GM21576 (cell line): ENCODE measurements at regions not wholly inside any gene's neighbourhood (a gene's known extent, or its start where the extent isn't known, plus 50 kb on each side); places are given as distances from the start of the nearest gene placed in this dataset.
A peak's percentile ranks its signal among the peaks of the same experiment; 100 is the strongest.
"Not testable (repeated sequence)": the region's sequence is repeated elsewhere in the genome, so short reads cannot be mapped to it uniquely, and the experiment has no call there.

Experiments
- ATAC-seq: cut with Tn5 transposase; IDR thresholded peaks from one replicate; pipeline ENCODE4 v1.9.1; 2021; ENCODE audit warnings: mild to moderate bottlenecking, moderate library complexity; ENCODE audit not compliant: unreplicated experiment

DNA sequence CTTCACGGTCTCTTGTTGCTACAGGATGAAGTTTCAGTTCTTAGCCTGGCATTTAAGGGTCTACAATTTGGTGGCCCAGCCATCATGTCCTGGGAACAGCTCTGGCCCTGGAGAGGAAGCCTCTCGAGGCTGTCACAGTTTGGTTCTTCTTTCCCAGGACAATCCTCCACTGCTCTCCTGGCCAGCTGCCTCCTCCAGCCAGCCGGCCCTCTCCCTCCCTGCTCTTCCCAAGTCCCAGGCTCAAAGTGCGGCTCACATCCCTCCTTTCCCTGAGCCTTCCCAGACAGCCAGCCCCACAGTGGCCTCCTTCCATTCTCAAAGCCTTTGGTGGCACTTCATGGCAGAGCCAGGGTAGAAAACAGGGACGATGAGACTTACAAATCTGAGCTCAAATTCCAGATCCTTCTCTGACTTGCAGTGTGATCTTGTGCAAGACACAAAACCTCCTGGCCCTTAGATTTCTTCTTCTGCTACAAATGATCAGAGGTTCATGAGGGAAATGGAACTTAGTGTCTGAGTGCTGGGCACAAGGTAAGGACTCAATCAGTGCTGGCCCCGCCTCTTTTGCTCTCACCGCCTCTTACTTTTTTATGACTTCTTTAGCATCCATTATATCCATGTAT lies 223.8 kb upstream of the ECI2 start:
- no peak for ATAC-seq

DNA sequence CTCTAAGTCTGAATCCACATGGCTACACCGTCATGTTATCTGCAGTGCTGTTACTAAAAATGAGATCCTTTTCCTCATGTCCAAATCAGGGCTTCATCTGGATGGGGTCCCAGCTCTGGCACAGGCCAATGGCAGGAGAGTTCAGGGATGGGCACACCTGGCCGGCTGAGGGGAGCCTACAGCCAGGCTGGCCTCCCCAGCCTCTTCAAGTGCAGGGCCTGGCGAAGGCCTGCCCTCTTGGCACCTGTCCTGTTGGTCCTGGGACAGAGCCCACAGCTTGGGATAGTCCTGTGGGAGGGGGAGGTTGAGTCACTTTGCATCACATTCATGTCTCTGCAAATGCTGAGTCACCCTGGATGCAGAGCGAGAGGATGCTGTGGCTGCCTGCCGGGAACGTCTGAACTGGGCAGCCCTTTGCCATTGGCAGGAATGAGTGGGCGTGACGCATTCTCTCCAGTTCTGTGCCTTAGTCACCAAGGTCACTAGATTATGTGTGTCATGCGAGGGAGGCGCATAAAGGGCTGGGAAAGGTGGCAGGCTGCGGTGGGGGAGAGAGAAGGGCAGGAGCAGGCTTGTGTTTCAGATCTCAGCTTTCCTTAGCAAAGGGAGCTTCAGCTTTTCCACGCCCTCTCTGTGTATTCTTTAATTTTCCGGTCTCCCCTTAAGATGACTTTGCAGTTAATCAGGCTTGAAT lies 223.2 kb upstream of the ECI2 start:
- ATAC-seq, result no peak

DNA sequence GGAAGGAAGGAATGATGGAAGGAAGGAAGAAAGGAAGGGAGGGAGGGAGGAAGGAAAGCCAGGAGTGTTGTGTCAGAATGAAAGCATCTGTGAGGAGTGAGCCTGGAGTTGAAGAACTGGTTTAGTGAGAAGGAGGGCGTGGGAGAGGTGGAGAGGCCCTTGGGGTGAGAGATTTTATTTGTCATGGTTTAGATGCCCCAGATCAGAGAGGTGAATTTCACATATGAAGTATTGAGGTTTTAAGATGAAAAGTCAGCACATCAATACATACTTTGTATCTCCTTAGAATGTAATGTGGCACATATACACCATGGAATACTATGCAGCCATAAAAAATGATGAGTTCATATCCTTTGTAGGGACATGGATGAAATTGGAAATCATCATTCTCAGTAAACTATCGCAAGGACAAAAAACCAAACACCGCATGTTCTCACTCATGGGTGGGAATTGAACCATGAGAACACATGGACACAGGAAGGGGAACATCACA lies 222.3 kb upstream of the ECI2 start:
- ATAC-seq, result not testable (repeated sequence)

DNA sequence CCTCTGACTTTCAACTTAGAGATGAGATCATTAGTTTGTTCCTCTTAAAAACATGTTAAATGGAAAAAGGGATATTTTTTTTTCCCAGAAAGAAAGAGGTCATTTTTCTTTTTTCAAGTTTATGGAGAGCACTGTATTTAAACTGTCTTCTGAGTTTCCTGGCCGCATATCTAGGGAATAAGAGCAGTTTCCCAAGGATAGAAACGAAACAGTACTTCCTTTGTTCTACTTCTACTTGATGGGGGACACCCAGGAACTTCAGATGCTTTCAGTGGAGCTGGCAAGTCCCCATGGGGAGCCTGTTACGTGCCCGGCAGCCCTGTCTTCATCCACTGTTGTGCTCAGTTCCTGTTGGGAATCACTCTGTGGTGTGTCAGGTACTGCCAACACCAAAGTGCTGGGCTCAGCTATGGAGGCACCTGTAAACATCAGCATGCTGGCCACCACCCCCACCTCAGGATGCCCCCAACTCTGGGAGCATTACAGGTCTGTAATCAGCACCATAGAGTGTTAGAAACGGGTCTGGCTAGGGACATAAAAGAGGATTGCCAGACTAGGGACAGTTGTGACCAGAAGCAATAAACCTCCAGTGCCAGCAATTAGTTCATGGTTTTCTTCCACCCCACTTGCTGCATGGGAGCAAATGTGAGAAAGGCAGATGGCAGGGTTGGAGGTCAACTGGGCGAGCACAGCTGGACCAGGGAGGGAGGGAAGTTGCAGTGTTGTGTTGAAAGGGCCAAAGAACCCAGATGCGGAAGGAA lies 221.7 kb upstream of the ECI2 start:
- ATAC-seq, result no peak

DNA sequence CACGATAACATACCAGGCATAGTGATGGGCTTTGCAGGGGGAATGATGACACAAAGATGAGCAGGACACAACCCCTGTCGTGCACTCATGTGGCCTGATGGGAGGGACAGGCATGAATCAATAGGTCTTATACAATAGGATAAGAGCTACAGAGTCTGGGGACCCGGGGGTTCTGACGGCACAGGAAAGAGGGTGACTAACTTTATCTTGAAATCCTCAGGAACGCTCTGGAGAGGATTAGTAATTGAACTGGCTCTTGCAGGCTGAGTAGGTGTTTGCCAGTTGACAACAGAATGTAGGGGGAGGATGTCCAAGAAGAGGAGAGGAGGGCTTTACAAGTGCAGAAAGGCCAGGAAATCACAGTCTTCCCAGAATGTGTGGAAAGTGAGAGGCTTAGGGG lies 219.9 kb upstream of the ECI2 start:
- ATAC-seq, result no peak

DNA sequence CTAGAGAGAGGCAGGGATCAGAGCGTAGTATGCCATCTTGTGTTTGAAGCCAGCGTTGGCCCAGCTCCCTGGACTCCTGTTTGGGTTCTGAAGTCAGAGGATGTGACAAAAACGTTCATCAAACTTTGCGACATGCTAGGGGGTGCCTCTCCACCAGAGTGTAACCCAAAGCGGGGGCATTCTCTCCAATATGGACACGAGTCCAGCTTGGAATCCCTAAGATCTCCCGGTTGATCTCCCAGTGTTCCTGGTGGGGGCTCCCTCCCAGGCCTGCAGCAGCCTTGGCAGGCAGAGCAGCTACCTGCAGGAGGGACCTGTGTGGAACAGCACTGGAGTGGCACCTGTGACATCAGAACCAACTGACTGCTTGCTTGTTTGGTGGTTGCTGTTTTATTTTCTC lies 218.8 kb upstream of the ECI2 start:
- no peak for ATAC-seq

DNA sequence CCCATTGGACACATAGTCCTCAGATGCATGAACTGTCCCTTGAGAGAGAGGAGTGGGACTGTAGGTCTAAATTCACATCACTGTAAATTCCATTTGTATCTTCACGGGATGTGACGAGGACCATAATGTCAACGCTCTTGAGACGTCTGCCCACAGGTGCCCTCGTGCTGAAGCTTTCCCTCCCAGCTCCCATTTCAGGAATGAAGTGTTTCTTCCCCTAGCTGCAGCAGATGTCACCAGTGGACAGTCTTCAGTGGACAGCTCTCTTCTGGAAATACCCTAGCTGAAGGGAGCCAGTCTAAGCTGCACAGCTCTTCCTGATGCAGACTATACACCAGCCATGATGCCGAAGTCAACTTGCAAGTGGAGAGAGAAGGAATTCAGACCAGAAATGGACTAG lies 217.4 kb upstream of the ECI2 start:
- no peak for ATAC-seq

DNA sequence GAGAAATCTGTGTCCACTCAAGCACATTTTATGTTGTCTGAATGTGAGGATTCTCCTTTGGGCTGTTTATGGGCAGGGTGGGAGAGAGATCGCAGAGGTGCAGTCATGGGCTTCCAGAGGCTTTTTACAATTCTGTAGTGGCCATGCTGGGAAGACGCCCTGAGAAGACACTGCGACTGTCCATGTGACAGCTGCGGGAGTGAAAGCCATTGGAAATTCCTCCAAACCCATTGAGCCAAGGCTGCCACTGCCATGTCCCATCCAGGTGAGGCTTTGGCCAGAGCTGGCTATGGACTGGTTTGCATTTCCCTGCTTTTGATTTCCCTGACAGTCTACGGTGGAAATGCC lies 216.9 kb upstream of the ECI2 start:
- ATAC-seq, result no peak

DNA sequence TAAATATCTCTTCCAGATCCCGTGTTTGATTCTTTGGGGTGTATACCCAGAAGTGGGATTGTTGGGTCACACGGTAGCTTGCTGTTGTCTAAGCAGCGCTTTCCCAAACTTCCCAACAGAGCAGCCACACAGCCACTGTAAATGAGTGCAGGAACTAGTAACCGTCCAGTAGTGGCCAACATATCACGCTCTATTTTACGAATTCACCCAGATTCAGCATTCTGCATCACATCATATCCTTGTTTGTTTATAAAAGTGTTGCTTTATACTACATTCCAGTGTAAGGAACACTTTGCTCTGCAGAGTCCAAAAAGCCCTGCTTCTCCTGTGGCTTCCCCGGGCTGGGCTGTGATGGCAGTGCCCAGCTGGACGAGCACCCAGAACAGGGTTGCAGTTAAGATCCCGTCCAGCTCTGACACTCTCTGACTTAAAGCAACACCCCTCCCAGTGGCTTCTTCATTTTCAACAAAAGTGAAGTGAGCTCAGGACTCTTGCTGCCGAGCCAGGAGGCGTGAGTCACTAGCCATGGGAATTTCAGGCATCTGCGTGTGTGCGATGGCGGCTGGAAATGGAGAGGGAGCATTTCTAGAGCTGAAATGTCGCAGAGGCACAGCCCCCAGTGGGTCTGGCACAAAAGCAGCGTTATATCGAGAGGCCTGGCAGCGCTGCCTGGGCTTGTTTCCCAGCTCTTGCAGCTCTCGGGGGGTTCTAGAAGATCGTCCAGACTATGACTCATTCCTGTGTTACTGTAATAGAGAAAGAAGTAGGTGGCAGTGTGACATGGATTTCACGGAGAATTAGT lies 216.3 kb upstream of the ECI2 start:
- no peak for ATAC-seq

DNA sequence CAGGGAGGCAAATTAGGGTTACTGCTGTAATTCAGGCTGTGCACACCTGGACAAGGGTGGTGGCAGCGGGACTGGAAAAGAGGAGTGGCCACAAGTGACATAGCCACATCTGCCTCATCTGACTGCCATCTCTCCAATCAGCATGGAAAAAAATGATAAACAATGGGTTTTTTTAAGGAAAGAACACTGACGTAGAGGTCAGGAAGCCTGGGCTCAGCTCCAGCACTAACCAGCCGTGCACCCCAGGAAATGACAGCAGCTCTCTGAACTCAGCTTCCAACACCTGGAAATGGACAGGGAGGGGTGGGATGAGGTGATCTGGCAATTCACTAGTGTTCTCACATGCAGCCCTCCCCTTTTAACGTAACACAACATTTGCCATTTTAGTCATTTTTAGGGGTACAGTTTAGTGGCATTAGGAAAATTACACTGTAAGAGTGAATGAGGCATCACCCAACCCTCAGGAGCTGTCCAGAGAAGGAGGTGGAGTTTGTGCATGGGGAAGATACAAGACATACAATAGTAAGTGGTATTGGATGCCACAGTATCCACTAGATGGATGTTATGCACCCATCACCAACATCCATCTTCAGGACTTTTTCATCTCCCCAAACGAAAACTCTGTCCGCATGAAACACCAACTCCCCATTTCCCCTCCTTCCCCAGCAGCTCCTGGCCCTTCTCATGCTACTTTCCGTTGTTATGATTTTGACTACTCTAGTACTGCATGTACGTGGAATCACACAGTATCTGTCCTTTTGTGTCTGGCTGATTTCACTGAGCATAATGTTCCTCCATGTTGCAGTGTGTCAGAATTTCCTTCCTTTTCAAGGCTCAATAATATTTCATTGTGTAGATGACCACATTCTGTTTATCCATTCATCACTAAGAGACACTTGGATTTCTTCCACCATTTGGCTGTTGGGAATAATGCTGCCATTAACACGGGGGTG lies 215.5 kb upstream of the ECI2 start:
- ATAC-seq, result no peak

DNA sequence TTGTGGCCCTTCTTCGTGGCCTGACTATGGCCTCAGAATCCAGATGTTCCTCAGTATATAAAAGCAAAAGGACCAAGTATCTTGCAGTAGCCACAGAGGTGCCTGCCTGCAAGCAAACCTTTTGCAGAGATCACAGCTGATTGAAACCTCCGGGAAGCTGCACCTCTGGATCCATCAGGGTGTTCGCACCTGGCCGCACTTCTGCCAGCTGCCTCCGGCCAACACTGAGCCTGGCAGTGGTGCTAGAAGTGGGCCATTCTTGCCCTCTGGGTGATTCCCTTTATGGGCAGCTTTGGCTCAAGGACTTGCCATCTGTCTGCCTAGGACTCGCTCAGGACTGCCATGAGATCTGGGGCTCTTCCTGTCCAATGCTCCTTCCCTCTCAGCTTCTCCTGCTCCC lies 214.6 kb upstream of the ECI2 start:
- no peak for ATAC-seq

DNA sequence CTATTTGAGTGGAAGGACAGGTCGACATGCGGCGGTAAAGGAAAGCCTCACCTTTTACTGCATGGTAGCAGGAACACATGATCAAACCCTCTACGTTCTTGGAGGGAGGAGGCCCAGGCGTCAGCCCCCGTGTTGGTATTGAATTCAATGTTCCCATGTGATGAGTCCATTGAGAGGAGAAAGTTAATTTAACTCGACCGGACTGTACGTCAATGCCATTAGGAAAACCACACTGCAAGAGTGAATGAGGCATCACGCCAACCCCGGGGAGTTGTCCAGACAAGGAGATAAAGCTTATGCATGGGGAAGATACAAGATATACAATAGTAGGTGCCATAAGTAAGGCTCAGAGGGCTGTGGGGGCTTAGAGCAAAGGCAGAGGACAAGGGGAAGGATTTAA lies 213.9 kb upstream of the ECI2 start:
- ATAC-seq, result no peak

DNA sequence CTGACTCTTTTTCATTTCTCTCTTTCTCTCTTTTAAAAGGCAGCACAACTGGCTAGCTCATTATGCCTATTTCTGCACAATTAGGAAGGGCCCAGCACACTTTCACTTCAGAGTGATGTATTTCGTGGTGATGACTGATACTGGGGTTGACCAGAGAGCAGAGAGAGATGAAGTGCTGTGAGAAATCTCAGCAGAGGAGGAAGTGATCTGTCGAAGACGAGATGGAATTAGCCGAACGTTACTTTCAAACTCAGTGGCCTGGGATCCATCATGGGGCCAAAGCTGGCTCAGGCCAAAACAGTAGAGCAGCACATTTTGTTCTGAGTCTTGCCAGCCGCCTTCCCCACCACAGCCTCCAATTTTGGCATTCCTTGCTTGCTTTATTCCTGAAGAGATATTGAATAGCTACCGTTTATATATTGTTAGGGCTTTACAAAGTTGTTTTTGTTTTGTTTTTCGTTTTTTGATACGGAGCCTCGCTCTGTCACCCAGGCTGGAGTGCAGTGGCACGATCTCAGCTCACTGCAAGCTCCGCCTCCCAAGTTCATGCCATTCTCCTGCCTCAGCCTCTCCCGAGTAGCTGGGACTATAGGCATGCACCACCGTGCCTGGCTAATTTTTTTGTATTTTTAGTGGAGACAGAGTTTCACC lies 213.2 kb upstream of the ECI2 start:
- peak; percentile 47 for ATAC-seq

DNA sequence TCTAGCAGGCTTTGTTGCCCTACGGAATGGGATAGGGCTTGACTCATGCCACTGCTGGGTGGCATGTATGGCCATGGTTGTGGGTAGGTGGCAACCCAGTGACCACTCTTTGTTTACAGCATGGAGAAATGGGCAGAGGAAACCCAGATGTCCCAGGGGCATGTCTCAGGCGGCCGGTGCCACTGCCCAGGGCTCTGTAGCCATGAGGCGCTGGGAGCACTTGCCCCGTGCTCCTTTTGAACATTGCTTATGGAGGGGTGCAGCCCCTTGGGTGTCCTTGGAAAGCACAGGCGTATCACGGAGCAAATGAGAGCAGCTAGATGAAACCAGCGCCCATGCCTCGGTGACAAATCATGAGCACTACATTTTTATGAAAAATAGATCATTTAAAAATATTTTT lies 212.5 kb upstream of the ECI2 start:
- no peak for ATAC-seq

DNA sequence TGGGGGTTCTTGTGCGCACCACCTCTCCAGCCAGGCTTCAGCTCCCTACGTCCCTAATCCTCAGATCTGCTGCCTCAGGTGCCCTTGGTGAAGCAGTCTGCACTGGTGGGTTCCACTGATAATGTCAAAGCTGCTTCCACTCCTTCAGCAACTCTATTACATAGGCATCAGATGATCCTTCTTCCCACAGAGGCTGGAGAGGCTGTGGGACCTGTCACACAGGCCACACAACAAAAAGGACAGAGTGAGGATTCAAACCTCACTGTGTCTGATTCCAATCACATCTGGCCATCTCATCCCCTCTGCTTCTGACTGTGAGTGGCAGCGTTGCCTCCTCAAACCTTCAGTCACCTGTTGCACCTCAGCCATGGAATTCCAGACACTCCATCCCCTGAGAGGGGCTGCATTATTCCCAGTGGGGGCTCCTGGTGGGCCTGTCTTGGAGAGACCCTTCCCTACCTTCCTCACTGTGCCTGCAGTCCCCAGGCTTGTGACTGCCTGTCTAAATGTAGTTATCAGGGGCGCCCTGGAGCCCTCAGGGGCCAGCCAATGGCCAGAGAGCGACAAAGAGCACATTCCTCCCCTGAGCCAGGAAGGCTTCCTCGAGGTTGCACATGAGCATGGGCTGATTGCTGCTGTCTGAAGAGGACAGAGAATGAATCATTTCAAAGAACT lies 211.4 kb upstream of the ECI2 start:
- no peak for ATAC-seq

DNA sequence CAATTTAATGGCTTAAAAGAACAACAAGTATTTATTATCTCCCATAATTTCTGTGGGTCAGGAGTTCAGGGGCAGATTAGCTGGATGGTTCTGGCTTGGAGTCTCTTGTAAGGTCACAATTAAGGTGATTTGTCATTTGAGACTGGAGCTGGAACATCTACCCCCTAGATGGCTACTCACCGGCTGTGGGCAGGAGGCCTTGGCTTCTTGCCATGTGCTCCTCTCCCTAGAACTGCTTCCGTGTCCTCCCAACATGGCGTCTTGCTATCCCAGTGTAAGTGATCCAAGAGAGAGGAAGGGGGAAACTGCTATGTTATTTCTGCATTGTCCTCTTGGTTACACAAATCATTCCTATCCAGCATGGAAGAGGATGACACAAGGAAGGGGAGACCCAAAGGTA lies 210.2 kb upstream of the ECI2 start:
- ATAC-seq, result no peak

DNA sequence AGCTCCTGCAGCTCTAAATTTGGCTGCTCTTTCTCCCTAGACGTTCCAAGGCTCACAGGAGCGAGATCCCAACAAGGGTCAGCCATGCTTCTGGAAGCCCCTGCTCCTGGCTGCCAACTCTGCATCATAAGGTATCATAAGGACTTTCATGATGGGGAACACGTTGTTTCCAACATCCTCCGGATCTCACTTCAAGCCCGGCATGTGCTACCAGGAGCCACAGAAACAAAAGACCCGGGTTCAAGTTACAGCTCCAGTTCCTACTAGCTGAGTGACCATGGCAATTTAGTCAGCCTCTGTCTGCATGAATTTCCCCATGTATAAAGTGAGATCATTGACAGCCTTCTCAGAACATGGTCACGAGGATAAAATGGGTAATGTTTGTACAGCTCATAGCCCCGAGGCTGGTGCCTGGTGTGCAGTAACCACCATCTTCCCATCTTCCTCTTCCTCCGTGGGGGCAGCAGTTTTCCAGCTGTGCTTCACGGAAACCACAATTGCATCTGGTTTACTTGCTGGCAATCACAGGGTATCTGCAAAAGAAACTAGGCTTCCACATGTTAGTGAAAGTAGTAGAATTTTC lies 209.0 kb upstream of the ECI2 start:
- ATAC-seq, result no peak

DNA sequence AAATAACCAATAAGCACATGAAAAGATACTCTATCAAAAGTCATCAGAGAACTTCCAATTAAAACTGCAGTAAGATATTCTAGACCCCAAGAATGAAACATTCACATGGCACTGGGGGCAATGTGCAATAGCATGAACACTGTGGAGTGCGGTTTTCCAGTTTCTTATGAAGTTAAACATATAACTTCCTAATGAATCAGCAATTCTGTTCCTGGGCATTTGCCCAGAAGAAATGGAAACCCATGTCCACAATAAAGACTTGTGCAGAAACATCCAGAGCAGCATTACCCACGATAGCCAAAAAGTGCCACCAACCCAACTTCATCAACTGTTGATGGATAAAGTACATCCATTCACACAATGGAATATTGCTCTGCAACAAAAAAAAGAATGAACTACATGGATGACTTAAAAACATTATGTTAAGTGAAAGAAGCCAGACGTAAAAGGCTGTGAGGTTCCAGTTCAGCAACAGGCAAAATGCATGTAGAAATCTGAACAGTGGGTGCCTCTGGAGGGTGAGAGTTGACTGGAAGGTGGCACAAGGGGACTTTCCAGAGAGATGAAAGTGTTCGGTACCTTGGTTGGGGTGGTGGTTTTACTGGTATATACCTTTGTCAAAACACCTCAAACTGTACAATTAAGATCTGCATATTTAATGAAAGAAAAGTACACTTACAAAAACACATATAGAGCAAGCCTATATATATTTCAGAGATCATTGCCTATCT lies 207.2 kb upstream of the ECI2 start:
- no peak for ATAC-seq
